IMR-90 (cell line): ENCODE measurements at regions not wholly inside any gene's neighbourhood (a gene's known extent, or its start where the extent isn't known, plus 50 kb on each side); places are given as distances from the start of the nearest gene placed in this dataset.

Source experiments
- ATAC-seq: fragments of 200-7000 bp; cut with Tn5 transposase; 2 replicates; pipeline ENCODE4 v1.9.1; 2020; ENCODE audit warnings: low read depth, mild to moderate bottlenecking, moderate library complexity
- BruUV-seq: library from RNA; stranded (reverse); fragments of 400-500 nt; replicated peaks from 2 replicates; lab custom pipeline; 2021; lab: Mats Ljungman, UMichigan
- CTCF ChIA-PET: fragments of 300-600 bp; formaldehyde crosslinking; extraction: SDS; loops from one replicate; lab custom pipeline; 2021; ENCODE audit warnings: antibody characterized with exemption; lab: Yijun Ruan, JAX
- POLR2A ChIA-PET: fragments of 300-600 bp; sonication (Branson Sonifier 250); formaldehyde crosslinking; loops from one replicate; lab custom pipeline; 2022; ENCODE audit warnings: antibody characterized with exemption; ENCODE audit not compliant: unreplicated experiment; lab: Charles Lee
- DNase-seq: peaks from one replicate; pipeline ENCODE4 v3.0.0; 2013
- H2AFZ ChIP-seq: replicated peaks from 2 replicates; pipeline ENCODE3; 2013; ENCODE audit warnings: low read length, mild to moderate bottlenecking; ENCODE audit not compliant: poor library complexity
- H2AK5ac ChIP-seq: 2 replicates; pipeline ENCODE4 v1.6.1; 2013; ENCODE audit warnings: low read depth, low read length, inconsistent platforms
- H2AK9ac ChIP-seq: replicated peaks from 2 replicates; pipeline ENCODE3; 2013; ENCODE audit warnings: mild to moderate bottlenecking, low read depth, low read length, moderate library complexity; ENCODE audit not compliant: poor library complexity
- H2BK120ac ChIP-seq: 2 replicates; pipeline ENCODE4 v1.6.1; 2013; ENCODE audit warnings: low read depth, low read length, inconsistent platforms
- H2BK15ac ChIP-seq: 3 replicates; pipeline ENCODE4 v1.6.1; 2013; ENCODE audit warnings: low read depth, low read length, inconsistent platforms
- H2BK20ac ChIP-seq: 2 replicates; pipeline ENCODE4 v1.6.1; 2013; ENCODE audit warnings: low read depth, mild to moderate bottlenecking, inconsistent platforms, low read length, moderate library complexity
- H2BK5ac ChIP-seq: 2 replicates; pipeline ENCODE4 v1.6.1; 2013; ENCODE audit warnings: mild to moderate bottlenecking, low read depth, low read length, inconsistent platforms; ENCODE audit not compliant: poor library complexity, severe bottlenecking
- H3K14ac ChIP-seq: replicated peaks from 2 replicates; pipeline ENCODE4 v1.6.1; 2013; ENCODE audit warnings: low read depth, low read length, inconsistent platforms
- H3K18ac ChIP-seq: 2 replicates; pipeline ENCODE4 v1.6.1; 2013; ENCODE audit warnings: low read depth, low read length, control low read depth
- H3K23ac ChIP-seq: 2 replicates; pipeline ENCODE4 v1.6.1; 2013; ENCODE audit warnings: low read depth, low read length, inconsistent platforms
- H3K27ac ChIP-seq: 2 replicates; pipeline ENCODE4 v1.5.1; 2013; ENCODE audit warnings: mild to moderate bottlenecking, control low read depth, low read length; ENCODE audit not compliant: insufficient read depth
- H3K27me3 ChIP-seq: 2 replicates; pipeline ENCODE4 v1.6.1; 2013; ENCODE audit warnings: low read length; ENCODE audit not compliant: control insufficient read depth, insufficient read depth
- H3K36me3 ChIP-seq: 2 replicates; pipeline ENCODE4 v1.6.1; 2013; ENCODE audit warnings: low read length, mixed read lengths; ENCODE audit not compliant: control insufficient read depth, insufficient read depth
- H3K4ac ChIP-seq: 2 replicates; pipeline ENCODE4 v1.6.1; 2013; ENCODE audit warnings: low read depth, low read length, inconsistent platforms
- H3K4me1 ChIP-seq: 2 replicates; pipeline ENCODE4 v1.6.1; 2013; ENCODE audit warnings: low read length, mixed read lengths; ENCODE audit not compliant: control insufficient read depth, insufficient read depth
- H3K4me2 ChIP-seq: 2 replicates; pipeline ENCODE4 v1.6.1; 2013; ENCODE audit warnings: low read depth, mild to moderate bottlenecking, control low read depth, low read length, moderate library complexity
- H3K4me3 ChIP-seq: 2 replicates; pipeline ENCODE4 v1.5.1; 2013; ENCODE audit warnings: low read depth, mild to moderate bottlenecking, control low read depth, low read length, moderate library complexity; ENCODE audit not compliant: insufficient read depth
- H3K56ac ChIP-seq: 2 replicates; pipeline ENCODE4 v1.6.1; 2013; ENCODE audit warnings: low read length, inconsistent platforms; ENCODE audit not compliant: insufficient read depth; ENCODE audit errors: extremely low read depth
- H3K79me1 ChIP-seq, 2 experiments: 2 replicates each; pipeline ENCODE4 v1.6.1; 2013; ENCODE audit warnings: low read length in 2 of 2, inconsistent platforms in 1 of 2, low read depth in 1 of 2
- H3K9ac ChIP-seq: 2 replicates; pipeline ENCODE4 v1.6.1; 2013; ENCODE audit warnings: low read depth, low read length, control low read depth
- H3K9me1 ChIP-seq: 2 replicates; pipeline ENCODE4 v1.6.1; 2013; ENCODE audit warnings: low read length, inconsistent platforms; ENCODE audit not compliant: insufficient read depth
- H3K9me3 ChIP-seq: 2 replicates; pipeline ENCODE4 v1.6.1; 2013; ENCODE audit warnings: low read length; ENCODE audit not compliant: control insufficient read depth, insufficient read depth
- H4K20me1 ChIP-seq: 2 replicates; pipeline ENCODE4 v1.6.1; 2013; ENCODE audit warnings: low read length, inconsistent platforms; ENCODE audit not compliant: insufficient read depth
- H4K5ac ChIP-seq: 2 replicates; pipeline ENCODE4 v1.6.1; 2013; ENCODE audit warnings: mild to moderate bottlenecking, low read depth, low read length, control low read depth
- H4K8ac ChIP-seq, 2 experiments: 2 replicates each; pipeline ENCODE4 v1.6.1; 2013; ENCODE audit warnings: low read depth in 2 of 2, low read length in 2 of 2, control low read depth in 1 of 2, inconsistent platforms in 1 of 2
- H4K91ac ChIP-seq: 2 replicates; pipeline ENCODE4 v1.6.1; 2013; ENCODE audit warnings: low read depth, low read length, inconsistent platforms; ENCODE audit not compliant: insufficient read depth
- BHLHE40 ChIP-seq: fragments of 150-350 bp; IDR thresholded peaks from 2 replicates; pipeline ENCODE4 v1.6.1; 2016; ENCODE audit warnings: mild to moderate bottlenecking, low read depth, low read length
- CEBPB ChIP-seq: IDR thresholded peaks from 2 replicates; pipeline ENCODE4 v1.6.1; 2012; ENCODE audit warnings: low read depth, low read length, improper control_type of control experiment
- CHD1 ChIP-seq: IDR thresholded peaks from 2 replicates; pipeline ENCODE4 v1.6.1; 2012; ENCODE audit warnings: low read depth, low read length, improper control_type of control experiment
- FOS ChIP-seq: fragments of 150-350 bp; IDR thresholded peaks from 2 replicates; pipeline ENCODE4 v1.6.1; 2016; ENCODE audit warnings: low read depth, low read length
- MAFK ChIP-seq: IDR thresholded peaks from 2 replicates; pipeline ENCODE4 v1.6.1; 2012; ENCODE audit warnings: low read depth, low read length, improper control_type of control experiment
- MAZ ChIP-seq: IDR thresholded peaks from 2 replicates; pipeline ENCODE4 v1.6.1; 2012; ENCODE audit warnings: low read depth, mild to moderate bottlenecking, low read length, improper control_type of control experiment, moderate library complexity, borderline replicate concordance
- MXI1 ChIP-seq: IDR thresholded peaks from 2 replicates; pipeline ENCODE4 v1.6.1; 2012; ENCODE audit warnings: low read depth, mild to moderate bottlenecking, low read length, moderate library complexity, borderline replicate concordance
- NFE2L2 ChIP-seq: fragments of 150-350 bp; IDR thresholded peaks from 2 replicates; pipeline ENCODE4 v1.6.1; 2016; ENCODE audit warnings: low read depth, mild to moderate bottlenecking, low read length
- POLR2A ChIP-seq: IDR thresholded peaks from 2 replicates; pipeline ENCODE4 v1.6.1; 2012; ENCODE audit warnings: mild to moderate bottlenecking, low read depth, low read length
- RAD21 ChIP-seq: IDR thresholded peaks from 2 replicates; pipeline ENCODE4 v1.6.1; 2012; ENCODE audit warnings: low read length, improper control_type of control experiment
- RCOR1 ChIP-seq: IDR thresholded peaks from 2 replicates; pipeline ENCODE4 v1.6.1; 2012; ENCODE audit warnings: mild to moderate bottlenecking, low read length, improper control_type of control experiment; ENCODE audit not compliant: insufficient replicate concordance
- RFX5 ChIP-seq: IDR thresholded peaks from 2 replicates; pipeline ENCODE4 v1.8.0; 2012; ENCODE audit warnings: low read depth, mild to moderate bottlenecking, low read length, moderate library complexity
- SMC3 ChIP-seq: fragments of 150-350 bp; IDR thresholded peaks from 2 replicates; pipeline ENCODE4 v1.6.1; 2016; ENCODE audit warnings: low read depth, mild to moderate bottlenecking, antibody characterized with exemption, low read length, moderate library complexity
- WGBS, 2 experiments: methylation state at CpG; one replicate each; pipeline versions ENCODE4 v1.1.5 to v1.1.7; 2013; ENCODE audit warnings: missing lambda C conversion rate in 2 of 2; ENCODE audit not compliant: insufficient read length in 1 of 2; ENCODE audit errors: extremely low coverage in 2 of 2; 5-methylcytosine and 5-hydroxymethylcytosine counted together
- dilution Hi-C: fragments of 300-500 bp; cut with HindIII; formaldehyde crosslinking; loops from one replicate; pipeline ENCODE4 v1.14.3; 2018; ENCODE audit warnings: low sequenced_read_pairs; ENCODE audit not compliant: unreplicated experiment
- in situ Hi-C: fragments of 300-500 bp; cut with MboI; formaldehyde crosslinking; loops from 3 replicates; pipeline ENCODE4 v1.14.3; 2019; ENCODE audit warnings: low sequenced_read_pairs, inconsistent platforms, mixed read lengths
- intact Hi-C: fragments of 100-400 bp; cut with micrococcal nuclease; formaldehyde crosslinking; loops from 2 replicates; pipeline ENCODE4 v1.10.0; 2022
- TF ChIP-seq, protein P1 (sequence below): fragments of 150-350 bp; IDR thresholded peaks from 2 replicates; pipeline ENCODE4 v1.6.1; 2017; ENCODE audit warnings: mild to moderate bottlenecking, antibody characterized with exemption, low read length, low read depth
- TF ChIP-seq, protein P2 (sequence below): conservative IDR thresholded peaks from 2 replicates; pipeline ENCODE4 v1.5.1; 2012; ENCODE audit warnings: mild to moderate bottlenecking, low read depth, low read length, improper control_type of control experiment
- TF ChIP-seq, protein P3 (sequence below): fragments of 150-350 bp; IDR thresholded peaks from 2 replicates; pipeline ENCODE4 v1.6.1; 2016; ENCODE audit warnings: low read depth, mild to moderate bottlenecking, low read length, moderate library complexity, borderline replicate concordance

DNA sequence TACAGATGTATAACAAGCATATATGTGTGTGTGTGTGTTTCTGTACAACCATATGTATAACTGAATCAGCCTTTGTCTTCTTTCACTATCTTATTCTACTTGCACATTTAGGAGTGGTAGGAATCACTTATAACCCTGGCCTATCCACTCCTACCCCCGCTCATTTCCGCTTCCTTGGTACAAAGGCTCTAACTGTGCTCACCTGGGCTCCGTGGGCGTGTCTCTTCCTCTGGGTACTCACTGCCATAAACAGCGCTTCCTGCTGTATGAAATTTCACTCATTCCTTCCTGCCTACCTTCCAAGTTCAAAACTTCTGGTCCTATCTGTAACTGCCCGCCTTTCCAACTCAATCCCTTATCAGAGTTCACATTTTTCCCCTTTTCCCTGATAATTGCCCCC, 815.5 kb downstream of the EPHA4 start:
- Histone ChIP-seq H4K91ac (no peak overlapping the region), H3K9me1 (no peaks in the 10 kb centered on the region), H3K4me3 (no peak overlapping the region), H2BK15ac (no peak overlapping the region), H2BK120ac (no peak overlapping the region), H2AK9ac (no peak overlapping the region), H3K4me2 (no peak overlapping the region), H4K5ac (no peak overlapping the region), H3K79me1 (no peaks in the 10 kb centered on the region), H2BK5ac (no peak overlapping the region), H2AFZ (no peak overlapping the region), H2AK5ac (no peak overlapping the region), H3K27me3 (no peaks in the 10 kb centered on the region), H3K23ac (no peak overlapping the region), H3K4ac (no peak overlapping the region), H4K8ac (no peak overlapping the region), H2BK20ac (no peak overlapping the region), H3K56ac (no peak overlapping the region), H3K9me3 (no peaks in the 10 kb centered on the region), H4K20me1 (no peaks in the 10 kb centered on the region), H3K4me1 (no peaks in the 10 kb centered on the region), H3K27ac (no peak overlapping the region), H3K14ac (no peak overlapping the region), H3K18ac (no peak overlapping the region), H3K9ac (no peak overlapping the region), H3K36me3 (no peaks in the 10 kb centered on the region)
- ChIA-PET CTCF (no interaction called here), POLR2A (no interaction called here)
- BruUV-seq, result no TSS peak
- dilution Hi-C loops (no loop called here), in situ Hi-C loops (no loop called here), intact Hi-C loops (no loop called here)
- TF ChIP-seq POLR2A (no peak), NFE2L2 (no peak), SMC3 (no peak), MAFK (no peak), RAD21 (no peak), RFX5 (no peak), CHD1 (no peak), BHLHE40 (no peak), MXI1 (no peak), FOS (no peak), RCOR1 (no peak), MAZ (no peak), CEBPB (no peak)
- TF ChIP-seq, protein P1, sequence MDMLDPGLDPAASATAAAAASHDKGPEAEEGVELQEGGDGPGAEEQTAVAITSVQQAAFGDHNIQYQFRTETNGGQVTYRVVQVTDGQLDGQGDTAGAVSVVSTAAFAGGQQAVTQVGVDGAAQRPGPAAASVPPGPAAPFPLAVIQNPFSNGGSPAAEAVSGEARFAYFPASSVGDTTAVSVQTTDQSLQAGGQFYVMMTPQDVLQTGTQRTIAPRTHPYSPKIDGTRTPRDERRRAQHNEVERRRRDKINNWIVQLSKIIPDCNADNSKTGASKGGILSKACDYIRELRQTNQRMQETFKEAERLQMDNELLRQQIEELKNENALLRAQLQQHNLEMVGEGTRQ, result no peak
- TF ChIP-seq, protein P2, sequence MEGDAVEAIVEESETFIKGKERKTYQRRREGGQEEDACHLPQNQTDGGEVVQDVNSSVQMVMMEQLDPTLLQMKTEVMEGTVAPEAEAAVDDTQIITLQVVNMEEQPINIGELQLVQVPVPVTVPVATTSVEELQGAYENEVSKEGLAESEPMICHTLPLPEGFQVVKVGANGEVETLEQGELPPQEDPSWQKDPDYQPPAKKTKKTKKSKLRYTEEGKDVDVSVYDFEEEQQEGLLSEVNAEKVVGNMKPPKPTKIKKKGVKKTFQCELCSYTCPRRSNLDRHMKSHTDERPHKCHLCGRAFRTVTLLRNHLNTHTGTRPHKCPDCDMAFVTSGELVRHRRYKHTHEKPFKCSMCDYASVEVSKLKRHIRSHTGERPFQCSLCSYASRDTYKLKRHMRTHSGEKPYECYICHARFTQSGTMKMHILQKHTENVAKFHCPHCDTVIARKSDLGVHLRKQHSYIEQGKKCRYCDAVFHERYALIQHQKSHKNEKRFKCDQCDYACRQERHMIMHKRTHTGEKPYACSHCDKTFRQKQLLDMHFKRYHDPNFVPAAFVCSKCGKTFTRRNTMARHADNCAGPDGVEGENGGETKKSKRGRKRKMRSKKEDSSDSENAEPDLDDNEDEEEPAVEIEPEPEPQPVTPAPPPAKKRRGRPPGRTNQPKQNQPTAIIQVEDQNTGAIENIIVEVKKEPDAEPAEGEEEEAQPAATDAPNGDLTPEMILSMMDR, result no peak
- TF ChIP-seq, protein P3, sequence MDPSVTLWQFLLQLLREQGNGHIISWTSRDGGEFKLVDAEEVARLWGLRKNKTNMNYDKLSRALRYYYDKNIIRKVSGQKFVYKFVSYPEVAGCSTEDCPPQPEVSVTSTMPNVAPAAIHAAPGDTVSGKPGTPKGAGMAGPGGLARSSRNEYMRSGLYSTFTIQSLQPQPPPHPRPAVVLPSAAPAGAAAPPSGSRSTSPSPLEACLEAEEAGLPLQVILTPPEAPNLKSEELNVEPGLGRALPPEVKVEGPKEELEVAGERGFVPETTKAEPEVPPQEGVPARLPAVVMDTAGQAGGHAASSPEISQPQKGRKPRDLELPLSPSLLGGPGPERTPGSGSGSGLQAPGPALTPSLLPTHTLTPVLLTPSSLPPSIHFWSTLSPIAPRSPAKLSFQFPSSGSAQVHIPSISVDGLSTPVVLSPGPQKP, result no peak
- DNase-seq (no peak), ATAC-seq (no peak)
- 90% methylated on average over 5 of the region's 6 CpGs; no CpG with 5 or more reads in 1 of the 2 experiments for WGBS, 2 experiments
